AG04450 (cell line): ENCODE measurements at regions not wholly inside any gene's neighbourhood (a gene's known extent, or its start where the extent isn't known, plus 50 kb on each side); places are given as distances from the start of the nearest gene placed in this dataset.

Experiments used
- CTCF ChIA-PET: fragments of 300-600, 350-600 bp; formaldehyde crosslinking; extraction: SDS; loops from one replicate; lab custom pipeline; 2022; ENCODE audit warnings: antibody characterized with exemption, inconsistent platforms; lab: Charles Lee
- POLR2A ChIA-PET: fragments of 350-600 bp; formaldehyde crosslinking; extraction: SDS; loops from one replicate; lab custom pipeline; 2021; ENCODE audit warnings: antibody characterized with exemption, inconsistent platforms; lab: Yijun Ruan, JAX
- DNase-seq: peaks from one replicate; pipeline ENCODE4 v3.0.0-alpha.2; 2011; ENCODE audit warnings: low read depth, low spot score
- H3K27ac ChIP-seq: one replicate; pipeline ENCODE4 v1.5.1; 2012; ENCODE audit warnings: low read depth, low read length, control low read depth
- H3K27me3 ChIP-seq: one replicate; pipeline ENCODE4 v1.6.0; 2012; ENCODE audit warnings: low read length; ENCODE audit not compliant: control insufficient read depth, insufficient read depth
- H3K4me3 ChIP-seq: 2 replicates; pipeline ENCODE4 v1.5.1; 2011; ENCODE audit warnings: mild to moderate bottlenecking, low read depth, low read length, control low read depth
- H3K9me3 ChIP-seq: 2 replicates; pipeline ENCODE4 v1.5.1; 2012; ENCODE audit warnings: low read length; ENCODE audit not compliant: control insufficient read depth, insufficient read depth
- TF ChIP-seq, protein P1 (sequence below): IDR thresholded peaks from 2 replicates; pipeline ENCODE4 v1.5.1; 2011; ENCODE audit warnings: low read depth, low read length, control low read depth, inconsistent platforms

DNA sequence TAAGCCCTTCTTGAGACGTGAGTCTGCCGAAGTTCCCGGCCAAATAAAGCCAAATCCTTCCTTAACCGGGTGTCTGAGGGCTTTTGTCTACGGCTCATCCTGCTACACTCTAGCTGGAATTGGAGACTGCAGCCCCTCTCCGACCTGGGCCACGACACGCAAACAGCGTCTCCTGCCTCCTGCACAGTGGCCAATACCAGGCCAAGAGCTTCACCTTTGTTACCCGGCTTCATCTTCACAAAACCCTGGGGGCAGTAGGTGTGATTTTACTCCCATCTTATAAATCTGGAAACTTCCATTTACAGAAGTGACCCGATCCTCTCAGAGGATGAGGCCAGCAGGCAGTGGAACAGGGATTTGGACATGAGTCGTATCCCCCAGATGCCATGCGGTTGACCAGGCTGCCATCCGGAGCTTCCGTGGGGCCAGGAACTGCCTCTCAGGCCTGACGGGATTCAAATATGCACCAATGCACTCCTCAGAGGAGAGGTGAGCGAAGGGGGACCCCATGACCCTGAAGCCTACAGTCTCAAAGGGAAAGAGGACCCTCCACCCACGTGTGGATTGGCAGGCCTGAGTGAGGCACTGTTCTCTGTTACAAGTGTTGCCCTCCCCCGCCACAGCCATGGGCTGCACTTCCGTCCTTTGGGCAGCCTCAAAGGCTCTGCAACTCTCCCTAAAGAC lies 53.2 kb upstream of the KLF13 start:
- TF ChIP-seq, protein P1, sequence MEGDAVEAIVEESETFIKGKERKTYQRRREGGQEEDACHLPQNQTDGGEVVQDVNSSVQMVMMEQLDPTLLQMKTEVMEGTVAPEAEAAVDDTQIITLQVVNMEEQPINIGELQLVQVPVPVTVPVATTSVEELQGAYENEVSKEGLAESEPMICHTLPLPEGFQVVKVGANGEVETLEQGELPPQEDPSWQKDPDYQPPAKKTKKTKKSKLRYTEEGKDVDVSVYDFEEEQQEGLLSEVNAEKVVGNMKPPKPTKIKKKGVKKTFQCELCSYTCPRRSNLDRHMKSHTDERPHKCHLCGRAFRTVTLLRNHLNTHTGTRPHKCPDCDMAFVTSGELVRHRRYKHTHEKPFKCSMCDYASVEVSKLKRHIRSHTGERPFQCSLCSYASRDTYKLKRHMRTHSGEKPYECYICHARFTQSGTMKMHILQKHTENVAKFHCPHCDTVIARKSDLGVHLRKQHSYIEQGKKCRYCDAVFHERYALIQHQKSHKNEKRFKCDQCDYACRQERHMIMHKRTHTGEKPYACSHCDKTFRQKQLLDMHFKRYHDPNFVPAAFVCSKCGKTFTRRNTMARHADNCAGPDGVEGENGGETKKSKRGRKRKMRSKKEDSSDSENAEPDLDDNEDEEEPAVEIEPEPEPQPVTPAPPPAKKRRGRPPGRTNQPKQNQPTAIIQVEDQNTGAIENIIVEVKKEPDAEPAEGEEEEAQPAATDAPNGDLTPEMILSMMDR = no peak
- Histone ChIP-seq H3K4me3 (no peak overlapping the region), H3K27me3 (no peaks in the 10 kb centered on the region), H3K27ac (no peak overlapping the region), H3K9me3 (no peaks in the 10 kb centered on the region)
- DNase-seq = no peak
- CTCF ChIA-PET = no interaction called here
- POLR2A ChIA-PET = no interaction called here

DNA sequence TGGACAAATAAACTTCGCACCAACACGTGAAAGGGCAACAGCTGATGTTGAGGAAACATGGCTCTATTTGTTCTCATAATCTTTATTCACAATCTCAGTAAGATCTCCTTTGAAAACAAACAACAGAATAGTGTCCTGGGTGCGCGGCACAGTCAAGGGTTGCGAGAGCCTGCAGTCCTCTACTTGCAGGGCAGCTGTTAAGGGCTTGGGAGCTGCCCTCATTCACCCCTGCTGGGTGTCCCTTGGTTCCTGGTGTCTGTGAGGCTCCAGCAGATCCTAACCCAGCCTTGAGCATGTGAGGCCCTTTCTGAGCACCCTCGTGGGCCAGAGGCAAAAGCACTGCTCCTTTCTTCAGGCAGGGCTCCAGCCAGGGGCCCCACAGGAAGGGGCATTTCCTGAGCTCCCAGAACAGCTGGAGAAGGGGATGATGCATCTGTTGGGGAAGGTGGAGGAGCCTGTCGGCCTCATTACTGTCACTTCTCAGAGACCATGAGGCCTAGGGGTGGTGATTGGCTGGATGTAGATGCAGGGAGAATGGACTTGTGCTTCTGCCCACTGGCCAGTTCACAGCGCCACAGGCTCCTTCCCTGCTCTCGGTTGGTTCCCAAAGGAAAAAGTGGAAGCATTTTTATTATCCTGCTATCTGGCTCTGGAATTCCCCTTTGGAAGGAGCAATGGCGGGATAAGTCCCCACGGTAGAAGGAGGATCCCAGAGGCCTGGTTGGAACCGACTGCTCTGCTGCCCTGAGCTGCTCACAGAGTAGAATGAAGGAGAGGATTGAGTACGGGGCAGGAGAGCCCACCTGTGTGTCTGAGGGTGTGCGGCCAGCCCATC lies 51.9 kb upstream of the KLF13 start:
- no peaks in the 10 kb centered on the region for H3K9me3 ChIP-seq
- no peak overlapping the region for H3K4me3 ChIP-seq
- TF ChIP-seq, protein P1 = no peak
- POLR2A ChIA-PET = no interaction called here
- H3K27ac ChIP-seq = no peak overlapping the region
- no peak for DNase-seq
- CTCF ChIA-PET = no interaction called here
- H3K27me3 ChIP-seq = no peaks in the 10 kb centered on the region

DNA sequence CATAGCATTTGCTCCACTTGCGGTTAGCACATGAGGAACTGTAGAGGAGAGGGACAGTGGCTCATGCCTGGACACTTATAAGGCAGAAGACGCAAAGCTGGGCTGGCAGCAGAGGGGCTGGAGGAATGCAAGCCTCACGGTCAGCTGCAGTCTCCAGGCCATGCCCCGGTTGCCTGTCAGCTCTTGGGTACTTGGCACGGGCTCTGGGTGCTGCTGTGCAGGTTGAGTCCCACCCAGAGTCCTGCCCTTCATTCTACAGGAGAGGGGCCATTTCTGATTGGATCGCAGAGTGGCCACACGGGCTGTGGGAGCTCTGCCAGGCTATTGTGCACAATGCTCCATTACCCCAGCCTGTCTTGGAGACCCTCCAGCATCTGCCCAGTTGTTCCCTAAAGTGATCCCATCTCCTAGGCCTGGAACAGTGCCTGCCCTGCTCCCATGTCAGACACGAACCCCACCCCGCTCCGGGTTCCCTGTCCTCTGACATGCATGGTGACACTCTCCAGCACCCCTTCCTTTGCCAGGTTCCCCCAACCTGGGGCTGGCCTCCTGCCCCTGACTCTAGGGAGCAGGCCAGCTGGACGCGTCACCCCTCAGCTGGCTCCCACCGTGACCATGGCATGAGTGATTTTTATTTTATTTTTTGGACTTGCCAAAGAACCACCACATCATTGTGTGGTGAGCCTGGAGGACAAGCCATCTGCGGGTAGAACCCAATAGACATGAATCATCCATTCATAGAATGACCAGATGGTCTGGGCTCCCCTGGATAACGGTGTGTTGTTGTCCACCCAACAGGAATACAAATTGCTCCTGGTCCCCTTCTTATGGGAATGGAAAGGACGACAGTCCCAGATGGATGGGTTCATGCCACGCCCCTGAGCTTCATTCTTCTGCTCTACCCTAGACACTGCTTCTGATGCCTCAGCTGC lies 51.0 kb upstream of the KLF13 start:
- no peak overlapping the region for H3K27ac ChIP-seq
- peaks cover 3% of the 10 kb centered on the region for H3K27me3 ChIP-seq
- no peak overlapping the region for H3K4me3 ChIP-seq
- DNase-seq = no peak
- H3K9me3 ChIP-seq = no peaks in the 10 kb centered on the region
- TF ChIP-seq, protein P1 = no peak
- CTCF ChIA-PET = interaction anchor here (0.7 kb wide), 1 partner anchor 41 kb away, joined by 3 read pairs; no protein-coding TSS in a partner anchor
- POLR2A ChIA-PET = no interaction called here

DNA sequence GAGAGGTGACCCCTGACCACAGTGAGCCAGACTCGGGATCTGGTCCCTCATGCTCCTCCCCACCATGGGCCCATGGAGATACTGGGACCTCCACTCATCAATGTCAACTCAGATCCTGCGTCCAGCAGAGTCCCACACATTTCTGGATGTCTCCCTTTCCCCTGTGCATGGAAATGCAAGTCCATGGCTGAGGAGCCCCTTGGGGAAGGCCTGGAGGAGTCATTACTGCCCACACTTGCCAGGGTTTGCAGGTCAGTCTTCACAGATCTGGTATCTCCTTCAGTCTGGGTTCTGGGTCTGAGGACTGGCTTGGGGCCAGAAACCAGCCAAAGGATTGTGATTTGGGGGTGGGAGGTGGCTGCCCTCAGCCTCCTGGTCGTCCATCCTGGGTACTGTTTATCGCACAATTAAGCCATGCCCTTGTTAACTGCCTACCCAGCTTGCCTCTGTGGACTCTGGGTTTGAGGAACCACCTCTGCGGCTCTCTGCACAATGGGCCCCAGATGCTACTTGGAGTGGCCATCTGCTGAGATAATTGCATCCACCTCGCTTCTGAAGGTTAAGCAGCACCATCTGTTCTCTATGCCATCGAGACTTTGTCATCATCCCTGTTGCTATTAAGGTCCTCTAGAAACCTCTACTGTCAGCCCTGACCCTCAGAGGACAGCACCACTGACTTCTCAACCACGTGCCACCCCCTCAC lies 49.9 kb upstream of the KLF13 start:
- no peaks in the 10 kb centered on the region for H3K9me3 ChIP-seq
- no peak overlapping the region for H3K4me3 ChIP-seq
- TF ChIP-seq, protein P1 = no peak
- no peak for DNase-seq
- peaks cover 6% of the 10 kb centered on the region for H3K27me3 ChIP-seq
- no peak overlapping the region for H3K27ac ChIP-seq
- CTCF ChIA-PET = no interaction called here
- POLR2A ChIA-PET = no interaction called here
